ENCODE measurements at regions not wholly inside any gene's neighbourhood (a gene's known extent, or its start where the extent isn't known, plus 50 kb on each side); places are given as distances from the start of the nearest gene placed in this dataset.
"Not testable (repeated sequence)": the region's sequence is repeated elsewhere in the genome, so short reads cannot be mapped to it uniquely, and the experiment has no call there.

GRCh38 chr9:40930426-40930825 lies 198.1 kb downstream of the FOXD4L6 start:
- DNase-seq (ENCODE audit: low spot score), result not testable (repeated sequence)

- not testable (repeated sequence) for DNase-seq (ENCODE audit: low spot score)
These were observed 199.0 kb downstream of the FOXD4L6 start for GRCh38 chr9:40929488-40929845.

GRCh38 chr9:40928803-40929487 lies 199.5 kb downstream of the FOXD4L6 start:
- no peak for DNase-seq (ENCODE audit: low spot score)

- DNase-seq (ENCODE audit: low spot score), result no peak
These were observed 200.4 kb downstream of the FOXD4L6 start for GRCh38 chr9:40927851-40928802.

GRCh38 chr9:40927260-40927631 lies 201.2 kb downstream of the FOXD4L6 start:
- no peak for DNase-seq (ENCODE audit: low spot score)

- no peak for DNase-seq (ENCODE audit: low spot score)
These were observed 201.8 kb downstream of the FOXD4L6 start for GRCh38 chr9:40926404-40927259.

- DNase-seq (ENCODE audit: low spot score), result no peak
These were observed 203.3 kb downstream of the FOXD4L6 start for GRCh38 chr9:40925149-40925548.

GRCh38 chr9:40916399-40916783 lies 212.1 kb downstream of the FOXD4L6 start:
- DNase-seq (ENCODE audit: low spot score), result not testable (repeated sequence)

GRCh38 chr9:40915660-40916398 lies 212.7 kb downstream of the FOXD4L6 start:
- not testable (repeated sequence) for DNase-seq (ENCODE audit: low spot score)

GRCh38 chr9:40914772-40915659 lies 213.5 kb downstream of the FOXD4L6 start:
- no peak for DNase-seq (ENCODE audit: low spot score)

- DNase-seq (ENCODE audit: low spot score), result no peak
These were observed 214.4 kb downstream of the FOXD4L6 start for GRCh38 chr9:40913928-40914673.

- no peak for DNase-seq (ENCODE audit: low spot score)
These were observed 215.3 kb downstream of the FOXD4L6 start for GRCh38 chr9:40913096-40913719.

GRCh38 chr9:40912679-40913078 lies 215.8 kb downstream of the FOXD4L6 start:
- DNase-seq (ENCODE audit: low spot score), result not testable (repeated sequence)

GRCh38 chr9:40911647-40912046 lies 216.8 kb downstream of the FOXD4L6 start:
- DNase-seq (ENCODE audit: low spot score), result no peak

- DNase-seq (ENCODE audit: low spot score), result not testable (repeated sequence)
These were observed 217.5 kb downstream of the FOXD4L6 start for GRCh38 chr9:40910995-40911394.

GRCh38 chr9:40909821-40910220 lies 218.7 kb downstream of the FOXD4L6 start:
- no peak for DNase-seq (ENCODE audit: low spot score)

GRCh38 chr9:40909111-40909510 lies 219.4 kb downstream of the FOXD4L6 start:
- not testable (repeated sequence) for DNase-seq (ENCODE audit: low spot score)

- DNase-seq (ENCODE audit: low spot score), result no peak
These were observed 220.5 kb downstream of the FOXD4L6 start for GRCh38 chr9:40907657-40908624.
